ENCODE measurements at regions not wholly inside any gene's neighbourhood (a gene's known extent, or its start where the extent isn't known, plus 50 kb on each side); places are given as distances from the start of the nearest gene placed in this dataset.
A peak's percentile ranks its signal among the peaks of the same experiment; 100 is the strongest.
"Not testable (repeated sequence)": the region's sequence is repeated elsewhere in the genome, so short reads cannot be mapped to it uniquely, and the experiment has no call there.

DNA sequence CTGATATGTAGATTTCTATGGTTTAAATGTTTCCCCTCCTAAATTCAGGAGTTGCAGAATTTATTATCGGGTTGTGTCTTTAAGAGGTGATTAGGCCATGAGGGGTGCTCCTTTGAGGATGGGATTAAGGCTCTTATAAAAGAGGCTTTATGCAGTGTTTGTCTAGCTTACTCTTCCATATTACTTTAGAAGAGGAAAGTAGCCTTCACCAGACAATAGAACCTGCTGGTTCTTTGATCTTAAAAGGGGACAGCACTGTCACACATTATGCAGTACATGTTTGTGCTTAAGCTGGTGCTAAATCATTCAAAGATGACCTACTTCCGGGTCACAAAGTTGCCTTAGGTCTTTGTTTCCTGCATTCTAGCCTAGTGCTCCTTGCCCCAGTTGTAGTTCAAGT is 81.0 kb downstream of the CPXCR1 start:
- intact Hi-C loops (cut with DNase I): no loop called here
- no peak overlapping the region for H3K27ac ChIP-seq (ENCODE audit: low read depth in 2 of 2, low read length in 2 of 2)
- DNase-seq (no peak), FAIRE-seq (no peak)
- no peaks in the 10 kb centered on the region for H3K4me1 ChIP-seq (ENCODE audit: control insufficient read depth in 2 of 3, insufficient read depth in 2 of 3, low read depth in 1 of 3, low read length in 3 of 3)
- H3K9ac ChIP-seq (ENCODE audit: low read length in 3 of 3): no peak overlapping the region
- H3K4me3 ChIP-seq (ENCODE audit: low read length in 3 of 3): no peak overlapping the region
- no peaks in the 10 kb centered on the region for H3K9me3 ChIP-seq (ENCODE audit: control insufficient read depth in 2 of 3, insufficient read depth in 1 of 3, low read length in 3 of 3)
- no peaks in the 10 kb centered on the region for H3K27me3 ChIP-seq (ENCODE audit: control insufficient read depth, insufficient read depth, low read length)
- TF ChIP-seq CTCF (IDR thresholded peaks at IDR 0.05; ENCODE audit: borderline replicate concordance, extremely low read depth, insufficient read depth): no peak
- no peaks in the 10 kb centered on the region for H3K36me3 ChIP-seq (ENCODE audit: control insufficient read depth in 2 of 3, insufficient read depth in 3 of 3, low read length in 3 of 3)

- intact Hi-C loops (cut with DNase I): no loop called here
- no peak overlapping the region for H3K27ac ChIP-seq (ENCODE audit: low read depth in 2 of 2, low read length in 2 of 2)
- H3K4me3 ChIP-seq (ENCODE audit: low read length in 3 of 3): no peak overlapping the region
- H3K36me3 ChIP-seq (ENCODE audit: control insufficient read depth in 2 of 3, insufficient read depth in 3 of 3, low read length in 3 of 3): no peaks in the 10 kb centered on the region
- no peak overlapping the region for H3K9ac ChIP-seq (ENCODE audit: low read length in 3 of 3)
- no peaks in the 10 kb centered on the region for H3K4me1 ChIP-seq (ENCODE audit: control insufficient read depth in 2 of 3, insufficient read depth in 2 of 3, low read depth in 1 of 3, low read length in 3 of 3)
- DNase-seq (no peak), FAIRE-seq (peak; percentile 91)
- no peaks in the 10 kb centered on the region for H3K27me3 ChIP-seq (ENCODE audit: control insufficient read depth, insufficient read depth, low read length)
- no peak for TF ChIP-seq CTCF (IDR thresholded peaks at IDR 0.05; ENCODE audit: borderline replicate concordance, extremely low read depth, insufficient read depth)
- no peaks in the 10 kb centered on the region for H3K9me3 ChIP-seq (ENCODE audit: control insufficient read depth in 2 of 3, insufficient read depth in 1 of 3, low read length in 3 of 3)
These were observed 83.1 kb downstream of the CPXCR1 start for GRCh38 chrX:88830111-88830510.

GRCh38 chrX:88837721-88838120 is 90.7 kb downstream of the CPXCR1 start:
- H3K27ac ChIP-seq (ENCODE audit: low read depth in 2 of 2, low read length in 2 of 2); H3K9ac ChIP-seq (ENCODE audit: low read length in 3 of 3); FAIRE-seq; H3K9me3 ChIP-seq (ENCODE audit: control insufficient read depth in 2 of 3, insufficient read depth in 1 of 3, low read length in 3 of 3); H3K36me3 ChIP-seq (ENCODE audit: control insufficient read depth in 2 of 3, insufficient read depth in 3 of 3, low read length in 3 of 3); intact Hi-C loops (cut with DNase I); H3K4me1 ChIP-seq (ENCODE audit: control insufficient read depth in 2 of 3, insufficient read depth in 2 of 3, low read depth in 1 of 3, low read length in 3 of 3); H3K4me3 ChIP-seq (ENCODE audit: low read length in 3 of 3); H3K27me3 ChIP-seq (ENCODE audit: control insufficient read depth, insufficient read depth, low read length): not testable (repeated sequence)
- DNase-seq: peak in 1 of 5 donors; percentile 0

DNA sequence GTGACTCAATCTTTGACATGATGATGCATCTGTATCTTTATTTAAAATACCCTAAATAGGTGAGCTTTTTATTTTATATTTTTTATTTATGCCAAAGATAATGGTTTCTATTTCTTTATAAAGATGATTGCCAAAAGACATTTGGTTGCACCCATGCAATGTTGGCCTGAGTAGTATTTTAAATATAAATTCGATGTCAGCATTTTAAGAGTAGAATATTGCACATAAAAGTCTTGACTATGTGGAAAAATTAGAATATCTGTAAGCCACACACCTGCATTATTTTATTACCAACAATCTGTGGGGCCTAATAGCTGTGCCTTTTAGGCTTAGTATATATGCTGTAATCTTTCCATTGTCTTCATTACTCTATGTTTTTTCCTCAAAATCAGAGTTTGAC is 91.4 kb downstream of the CPXCR1 start:
- no peaks in the 10 kb centered on the region for H3K4me1 ChIP-seq (ENCODE audit: control insufficient read depth in 2 of 3, insufficient read depth in 2 of 3, low read depth in 1 of 3, low read length in 3 of 3)
- H3K9me3 ChIP-seq (ENCODE audit: control insufficient read depth in 2 of 3, insufficient read depth in 1 of 3, low read length in 3 of 3): no peaks in the 10 kb centered on the region
- DNase-seq: no peak
- H3K4me3 ChIP-seq (ENCODE audit: low read length in 3 of 3): no peak overlapping the region
- no peak for TF ChIP-seq CTCF (IDR thresholded peaks at IDR 0.05; ENCODE audit: borderline replicate concordance, extremely low read depth, insufficient read depth)
- H3K27ac ChIP-seq (ENCODE audit: low read depth in 2 of 2, low read length in 2 of 2): no peak overlapping the region
- no peak overlapping the region for H3K9ac ChIP-seq (ENCODE audit: low read length in 3 of 3)
- no peaks in the 10 kb centered on the region for H3K27me3 ChIP-seq (ENCODE audit: control insufficient read depth, insufficient read depth, low read length)
- no peaks in the 10 kb centered on the region for H3K36me3 ChIP-seq (ENCODE audit: control insufficient read depth in 2 of 3, insufficient read depth in 3 of 3, low read length in 3 of 3)
- FAIRE-seq: no peak
- intact Hi-C loops (cut with DNase I): no loop called here

- not testable (repeated sequence) for FAIRE-seq
These were observed 96.8 kb downstream of the CPXCR1 start for GRCh38 chrX:88843841-88844240.

More at GRCh38 chrX:88843841-88844240, 96.8 kb downstream of the CPXCR1 start:
- DNase-seq; H3K4me3 ChIP-seq (ENCODE audit: low read length in 3 of 3); H3K36me3 ChIP-seq (ENCODE audit: control insufficient read depth in 2 of 3, insufficient read depth in 3 of 3, low read length in 3 of 3); H3K4me1 ChIP-seq (ENCODE audit: control insufficient read depth in 2 of 3, insufficient read depth in 2 of 3, low read depth in 1 of 3, low read length in 3 of 3); intact Hi-C loops (cut with DNase I); H3K9me3 ChIP-seq (ENCODE audit: control insufficient read depth in 2 of 3, insufficient read depth in 1 of 3, low read length in 3 of 3); H3K27me3 ChIP-seq (ENCODE audit: control insufficient read depth, insufficient read depth, low read length); H3K27ac ChIP-seq (ENCODE audit: low read depth in 2 of 2, low read length in 2 of 2); H3K9ac ChIP-seq (ENCODE audit: low read length in 3 of 3): not testable (repeated sequence)

Data from kidney (tissue), 13 donors.